Endodermal cell (in vitro differentiated cells): ENCODE measurements at regions not wholly inside any gene's neighbourhood (a gene's known extent, or its start where the extent isn't known, plus 50 kb on each side); places are given as distances from the start of the nearest gene placed in this dataset.
A peak's percentile ranks its signal among the peaks of the same experiment; 100 is the strongest.
"Not testable (repeated sequence)": the region's sequence is repeated elsewhere in the genome, so short reads cannot be mapped to it uniquely, and the experiment has no call there.

ENCODE experiments used
- DNase-seq: peaks from one replicate; pipeline ENCODE4 v3.0.0-alpha.2; 2017
- H3K27ac ChIP-seq: 2 replicates; pipeline ENCODE4 v1.5.1; 2013; ENCODE audit warnings: mild to moderate bottlenecking, low read depth, low read length, moderate library complexity
- H3K27me3 ChIP-seq: 2 replicates; pipeline ENCODE4 v1.6.1; 2013; ENCODE audit warnings: mild to moderate bottlenecking, low read length, moderate library complexity; ENCODE audit not compliant: insufficient read depth, control insufficient read depth, poor library complexity, severe bottlenecking
- H3K36me3 ChIP-seq: 2 replicates; pipeline ENCODE4 v1.7.0; 2013; ENCODE audit warnings: mild to moderate bottlenecking, low read length, moderate library complexity; ENCODE audit not compliant: control insufficient read depth, insufficient read depth
- H3K4me1 ChIP-seq: one replicate; pipeline ENCODE4 v1.7.0; 2013; ENCODE audit warnings: low read length; ENCODE audit not compliant: control insufficient read depth, insufficient read depth
- H3K4me3 ChIP-seq: 2 replicates; pipeline ENCODE4 v1.5.1; 2013; ENCODE audit warnings: mild to moderate bottlenecking, low read length, moderate library complexity
- H3K9ac ChIP-seq: 2 replicates; pipeline ENCODE4 v1.6.1; 2013; ENCODE audit warnings: mild to moderate bottlenecking, low read length, moderate library complexity; ENCODE audit not compliant: poor library complexity, severe bottlenecking; ENCODE audit errors: extremely low read depth
- H3K9me3 ChIP-seq: 2 replicates; pipeline ENCODE4 v1.6.1; 2013; ENCODE audit warnings: mild to moderate bottlenecking, low read length, moderate library complexity; ENCODE audit not compliant: control insufficient read depth
- H3K27ac Mint-ChIP-seq: 2 replicates; pipeline ENCODE4 v1.8.0; 2020; ENCODE audit warnings: mixed read lengths
- H3K27me3 Mint-ChIP-seq: 2 replicates; pipeline ENCODE4 v1.8.0; 2021; ENCODE audit warnings: mild to moderate bottlenecking, mixed read lengths; ENCODE audit not compliant: insufficient read depth
- H3K36me3 Mint-ChIP-seq: 2 replicates; pipeline ENCODE4 v1.8.0; 2020; ENCODE audit warnings: low read depth, mixed read lengths
- H3K4me1 Mint-ChIP-seq: 2 replicates; pipeline ENCODE4 v1.8.0; 2020; ENCODE audit warnings: mixed read lengths
- H3K4me3 Mint-ChIP-seq: 2 replicates; pipeline ENCODE4 v1.8.0; 2020; ENCODE audit warnings: mild to moderate bottlenecking, moderate library complexity, mixed read lengths
- H3K9me3 Mint-ChIP-seq: 2 replicates; pipeline ENCODE4 v1.8.0; 2020; ENCODE audit warnings: mild to moderate bottlenecking, mixed read lengths
- WGBS, 2 experiments: methylation state at CpG; one replicate each; pipeline versions ENCODE4 v1.1.5 to v1.1.7; 2013; ENCODE audit warnings: missing lambda C conversion rate in 2 of 2, mixed read lengths in 1 of 2; ENCODE audit not compliant: insufficient coverage in 1 of 2, insufficient read length in 1 of 2; 5-methylcytosine and 5-hydroxymethylcytosine counted together
- TF ChIP-seq, protein P1 (sequence below): fragments of 200-600 bp; sonication (generic); conservative IDR thresholded peaks from 2 replicates; pipeline ENCODE4 v1.5.0; 2021; ENCODE audit warnings: antibody characterized with exemption, mild to moderate bottlenecking

DNA sequence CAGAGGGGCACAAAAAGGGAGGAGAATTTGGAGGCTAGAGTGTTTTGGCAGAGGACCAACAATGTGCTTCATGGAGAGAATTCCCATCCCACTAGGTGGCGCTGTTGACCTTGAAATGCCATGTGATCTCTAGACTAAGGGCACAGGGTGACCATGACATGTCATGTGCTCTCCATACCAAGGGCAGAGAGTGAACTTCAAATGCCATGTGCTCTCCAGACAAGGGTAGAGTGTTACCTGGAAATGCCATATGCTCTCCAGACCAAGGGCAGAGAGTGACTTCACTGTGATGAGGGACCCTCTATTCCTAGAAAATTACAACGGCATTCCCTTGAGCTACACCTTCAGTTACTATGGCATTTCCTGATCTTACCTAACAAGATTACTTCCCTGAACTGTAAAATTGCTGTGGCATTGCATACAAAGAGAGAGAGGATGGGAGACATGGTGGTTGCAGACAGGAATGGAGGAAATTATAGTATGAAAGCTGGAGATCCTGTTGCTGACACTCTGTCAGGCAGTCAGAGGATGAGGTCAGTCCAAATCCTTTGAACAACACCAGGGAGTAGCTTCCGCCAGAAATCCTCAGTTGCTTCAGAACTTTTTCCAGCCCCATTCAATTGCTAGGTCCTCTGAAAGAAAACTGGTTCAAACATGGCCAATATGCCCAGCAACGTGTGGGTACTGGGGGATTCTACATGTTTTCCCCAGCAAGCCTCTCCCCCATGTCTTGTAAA is 60.9 kb upstream of the ACSM6 start:
- 40 to 70% methylated on average over 2 to 4 of the region's 4 CpGs for WGBS, 2 experiments
- Mint-ChIP-seq H3K27me3 (no peaks in the 10 kb centered on the region), H3K36me3 (peaks cover 65% of the 10 kb centered on the region), H3K27ac (no peak overlapping the region), H3K9me3 (peaks cover 35% of the 10 kb centered on the region), H3K4me1 (no peaks in the 10 kb centered on the region), H3K4me3 (no peak overlapping the region)
- peaks cover 17% of the 10 kb centered on the region for H3K36me3 ChIP-seq
- peak; percentile 96 for DNase-seq
- no peak overlapping the region for H3K27ac ChIP-seq
- peaks cover 38% of the 10 kb centered on the region for H3K9me3 ChIP-seq
- TF ChIP-seq, protein P1, sequence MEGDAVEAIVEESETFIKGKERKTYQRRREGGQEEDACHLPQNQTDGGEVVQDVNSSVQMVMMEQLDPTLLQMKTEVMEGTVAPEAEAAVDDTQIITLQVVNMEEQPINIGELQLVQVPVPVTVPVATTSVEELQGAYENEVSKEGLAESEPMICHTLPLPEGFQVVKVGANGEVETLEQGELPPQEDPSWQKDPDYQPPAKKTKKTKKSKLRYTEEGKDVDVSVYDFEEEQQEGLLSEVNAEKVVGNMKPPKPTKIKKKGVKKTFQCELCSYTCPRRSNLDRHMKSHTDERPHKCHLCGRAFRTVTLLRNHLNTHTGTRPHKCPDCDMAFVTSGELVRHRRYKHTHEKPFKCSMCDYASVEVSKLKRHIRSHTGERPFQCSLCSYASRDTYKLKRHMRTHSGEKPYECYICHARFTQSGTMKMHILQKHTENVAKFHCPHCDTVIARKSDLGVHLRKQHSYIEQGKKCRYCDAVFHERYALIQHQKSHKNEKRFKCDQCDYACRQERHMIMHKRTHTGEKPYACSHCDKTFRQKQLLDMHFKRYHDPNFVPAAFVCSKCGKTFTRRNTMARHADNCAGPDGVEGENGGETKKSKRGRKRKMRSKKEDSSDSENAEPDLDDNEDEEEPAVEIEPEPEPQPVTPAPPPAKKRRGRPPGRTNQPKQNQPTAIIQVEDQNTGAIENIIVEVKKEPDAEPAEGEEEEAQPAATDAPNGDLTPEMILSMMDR = peak; percentile 91
- H3K4me3 ChIP-seq = no peak overlapping the region
- H3K9ac ChIP-seq = no peak overlapping the region
- no peaks in the 10 kb centered on the region for H3K27me3 ChIP-seq
- H3K4me1 ChIP-seq = no peaks in the 10 kb centered on the region

DNA sequence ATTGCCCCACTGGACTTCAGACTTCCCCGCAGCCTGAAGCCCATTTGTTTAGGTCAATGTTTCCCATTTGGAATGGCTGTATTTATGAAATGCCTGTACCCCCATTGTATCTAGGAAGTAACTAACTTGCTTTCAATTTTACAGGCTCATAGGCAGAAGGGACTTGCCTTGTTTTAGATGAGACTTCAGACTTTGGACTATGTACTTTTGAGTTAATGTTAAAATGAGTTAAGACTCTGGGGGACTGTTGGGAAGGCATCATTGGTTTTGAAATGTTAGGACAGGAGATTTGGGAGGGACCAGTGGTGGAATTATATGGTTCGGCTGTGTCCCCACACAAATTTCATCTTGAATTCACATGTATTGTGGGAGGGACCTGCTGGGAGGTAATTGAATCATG is 61.1 kb upstream of the CYP2C8 start:
- not testable (repeated sequence) for H3K4me1 ChIP-seq, H3K9ac ChIP-seq, H3K4me3 ChIP-seq, H3K4me3 Mint-ChIP-seq, H3K27ac ChIP-seq, H3K27ac Mint-ChIP-seq, DNase-seq, H3K27me3 Mint-ChIP-seq, H3K27me3 ChIP-seq, H3K4me1 Mint-ChIP-seq
- H3K36me3 Mint-ChIP-seq = peaks cover 54% of the 10 kb centered on the region
- peaks cover 17% of the 10 kb centered on the region for H3K36me3 ChIP-seq
- peaks cover 38% of the 10 kb centered on the region for H3K9me3 ChIP-seq
- H3K9me3 Mint-ChIP-seq = peaks cover 35% of the 10 kb centered on the region
- WGBS, 2 experiments = 89 to 94% methylated on average over 1 to 2 of the region's 2 CpGs

DNA sequence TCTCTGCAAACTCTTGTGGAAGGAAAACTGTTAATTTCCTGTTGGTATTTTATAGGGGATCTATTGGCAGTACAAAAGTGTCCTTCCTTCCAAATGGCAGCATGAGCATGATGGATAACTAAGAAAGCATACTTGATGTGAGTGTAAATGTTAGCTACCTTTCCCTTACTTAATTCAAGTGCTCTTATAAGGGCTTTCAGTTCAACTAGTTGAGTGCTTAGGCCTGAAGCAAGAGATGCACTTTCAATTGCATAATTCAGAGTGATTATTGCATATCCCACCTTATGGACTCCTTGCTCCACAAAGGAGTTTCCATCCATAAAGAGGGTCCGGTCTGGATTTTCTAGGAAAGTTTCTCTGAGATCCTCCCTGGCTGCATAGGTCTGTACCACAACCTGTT is 56.3 kb upstream of the CYP2C8 start:
- Mint-ChIP-seq H3K36me3 (peaks cover 43% of the 10 kb centered on the region), H3K27me3 (no peaks in the 10 kb centered on the region), H3K4me1 (peaks cover 3% of the 10 kb centered on the region), H3K9me3 (peaks cover 52% of the 10 kb centered on the region), H3K27ac (no peak overlapping the region), H3K4me3 (no peak overlapping the region)
- Histone ChIP-seq H3K9ac (no peak overlapping the region), H3K36me3 (peaks cover 6% of the 10 kb centered on the region), H3K4me1 (no peaks in the 10 kb centered on the region), H3K9me3 (peaks cover 53% of the 10 kb centered on the region), H3K27ac (no peak overlapping the region), H3K27me3 (no peaks in the 10 kb centered on the region), H3K4me3 (no peak overlapping the region)
- TF ChIP-seq, protein P1 = no peak
- 92 to 100% methylated on average over 1 of the region's 1 CpG for WGBS, 2 experiments
- DNase-seq = no peak
